GM10266 (cell line): ENCODE measurements at regions not wholly inside any gene's neighbourhood (a gene's known extent, or its start where the extent isn't known, plus 50 kb on each side); places are given as distances from the start of the nearest gene placed in this dataset.

Source experiments
- DNase-seq: peaks from one replicate; pipeline ENCODE4 v3.0.0; 2012; ENCODE audit errors: extremely low spot score
- TF ChIP-seq, protein P1 (sequence below): IDR thresholded peaks from 2 replicates; pipeline ENCODE4 v1.5.1; 2012; ENCODE audit warnings: mild to moderate bottlenecking, low read depth; ENCODE audit not compliant: control insufficient read depth, insufficient read depth; ENCODE audit errors: missing control alignments

DNA sequence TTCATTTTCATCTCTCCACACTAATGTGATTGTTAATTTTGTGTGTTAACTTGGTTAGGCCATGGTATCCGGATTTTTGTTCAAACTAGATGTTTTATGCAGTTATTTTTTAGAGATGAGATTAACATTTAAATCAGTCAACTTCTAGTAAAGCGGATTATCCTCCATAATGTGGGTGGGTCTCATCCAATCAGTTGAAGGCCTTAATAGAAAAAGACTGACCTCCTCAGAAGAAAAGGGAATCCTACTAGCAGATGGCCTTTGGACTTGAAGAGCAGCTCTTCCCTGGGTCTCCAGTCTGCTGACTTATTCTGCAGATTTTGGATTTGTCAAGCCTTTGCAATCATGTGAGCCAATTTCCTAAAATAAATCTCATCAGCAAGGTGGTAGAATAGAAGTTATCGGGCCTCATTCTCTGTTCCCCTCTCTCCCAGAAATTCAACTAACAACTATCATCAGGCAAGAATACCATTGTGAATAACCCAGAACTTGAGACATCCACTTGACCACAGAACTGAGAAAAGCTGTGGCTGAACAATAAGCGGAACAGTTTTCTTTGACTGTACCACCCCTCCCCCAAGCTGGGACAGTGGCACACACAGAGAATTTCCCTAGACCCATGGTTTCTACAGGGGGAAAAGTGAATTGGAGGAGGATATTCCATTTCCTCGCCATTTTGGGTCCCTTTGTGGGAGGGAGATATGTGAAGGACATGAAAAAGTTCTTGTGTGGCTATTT is 323.0 kb downstream of the UTRN start:
- TF ChIP-seq, protein P1, sequence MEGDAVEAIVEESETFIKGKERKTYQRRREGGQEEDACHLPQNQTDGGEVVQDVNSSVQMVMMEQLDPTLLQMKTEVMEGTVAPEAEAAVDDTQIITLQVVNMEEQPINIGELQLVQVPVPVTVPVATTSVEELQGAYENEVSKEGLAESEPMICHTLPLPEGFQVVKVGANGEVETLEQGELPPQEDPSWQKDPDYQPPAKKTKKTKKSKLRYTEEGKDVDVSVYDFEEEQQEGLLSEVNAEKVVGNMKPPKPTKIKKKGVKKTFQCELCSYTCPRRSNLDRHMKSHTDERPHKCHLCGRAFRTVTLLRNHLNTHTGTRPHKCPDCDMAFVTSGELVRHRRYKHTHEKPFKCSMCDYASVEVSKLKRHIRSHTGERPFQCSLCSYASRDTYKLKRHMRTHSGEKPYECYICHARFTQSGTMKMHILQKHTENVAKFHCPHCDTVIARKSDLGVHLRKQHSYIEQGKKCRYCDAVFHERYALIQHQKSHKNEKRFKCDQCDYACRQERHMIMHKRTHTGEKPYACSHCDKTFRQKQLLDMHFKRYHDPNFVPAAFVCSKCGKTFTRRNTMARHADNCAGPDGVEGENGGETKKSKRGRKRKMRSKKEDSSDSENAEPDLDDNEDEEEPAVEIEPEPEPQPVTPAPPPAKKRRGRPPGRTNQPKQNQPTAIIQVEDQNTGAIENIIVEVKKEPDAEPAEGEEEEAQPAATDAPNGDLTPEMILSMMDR, result no peak
- no peak for DNase-seq

DNA sequence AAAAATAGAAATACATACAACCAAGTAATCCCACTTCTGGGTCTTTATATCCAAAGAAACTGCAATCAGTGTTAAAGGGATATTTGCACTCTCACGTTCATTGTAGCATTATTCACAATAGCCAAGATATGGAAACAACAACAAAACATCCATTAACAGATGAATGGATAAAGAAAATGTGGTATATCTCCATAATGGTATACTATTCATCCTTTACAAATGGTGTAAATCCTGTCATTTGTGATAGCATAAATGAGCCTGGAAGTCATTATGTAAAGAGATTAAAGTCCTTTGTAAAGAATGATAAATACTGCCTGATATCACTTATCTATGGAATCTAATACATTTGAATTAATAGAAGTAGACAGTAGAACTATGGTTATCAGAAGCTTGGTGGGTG is 327.7 kb downstream of the UTRN start:
- DNase-seq, result no peak
- TF ChIP-seq, protein P1, result no peak

DNA sequence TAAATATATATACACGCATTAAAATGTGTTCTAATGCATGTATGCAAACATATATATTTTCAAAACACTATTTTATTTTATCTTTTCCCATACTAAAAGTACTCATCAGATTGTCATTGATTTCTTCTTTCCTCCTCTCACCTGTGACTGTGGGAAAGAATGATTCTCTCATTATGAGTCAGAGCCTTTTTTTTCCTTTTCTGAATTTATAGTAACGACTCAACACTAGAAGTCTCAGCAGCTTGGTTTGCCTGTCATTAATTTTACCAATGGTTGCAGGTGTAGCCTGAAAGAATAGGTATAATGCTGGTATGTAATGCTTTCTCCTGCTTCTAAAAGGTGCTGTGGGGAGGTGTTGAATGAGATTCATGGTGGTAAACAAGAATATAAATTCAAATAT is 328.7 kb downstream of the UTRN start:
- TF ChIP-seq, protein P1, result no peak
- no peak for DNase-seq

DNA sequence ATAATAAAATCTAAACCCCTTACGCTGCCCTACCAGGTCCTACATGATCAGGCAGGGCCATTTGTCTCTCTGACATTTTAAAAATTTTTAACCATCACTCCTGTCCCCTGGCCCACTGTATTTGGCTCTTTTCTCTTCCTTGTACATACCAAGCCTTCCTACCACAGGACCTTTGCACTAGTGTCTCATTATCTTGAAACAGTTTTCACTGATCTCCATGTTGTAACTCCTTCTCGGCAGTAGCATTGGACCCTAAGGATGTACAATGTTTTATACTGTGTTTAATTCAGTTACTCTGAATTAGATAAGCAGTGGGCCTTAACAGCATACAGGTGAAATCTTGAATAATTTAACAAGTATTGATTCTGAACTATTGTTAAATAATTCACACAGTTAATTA is 330.7 kb downstream of the UTRN start:
- TF ChIP-seq, protein P1, result no peak
- no peak for DNase-seq

DNA sequence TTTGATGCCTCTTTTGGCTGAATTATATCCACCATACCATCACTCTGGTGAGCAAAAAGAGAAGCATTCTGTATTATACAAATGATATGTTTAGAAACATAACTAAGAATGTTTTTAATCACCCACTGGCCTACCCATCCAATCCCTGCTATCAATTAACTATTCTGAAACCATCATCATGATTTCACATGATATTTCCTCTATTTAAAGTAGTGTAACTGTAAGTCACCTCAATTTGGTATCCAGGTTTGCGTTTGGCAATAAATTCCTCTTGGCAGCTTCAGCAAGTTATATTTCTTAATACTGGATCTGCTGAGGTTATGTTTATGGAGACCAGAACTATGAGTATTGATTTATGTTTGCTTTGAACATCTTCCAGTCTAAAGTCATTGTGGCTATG is 332.1 kb downstream of the UTRN start:
- no peak for DNase-seq
- TF ChIP-seq, protein P1, result no peak

DNA sequence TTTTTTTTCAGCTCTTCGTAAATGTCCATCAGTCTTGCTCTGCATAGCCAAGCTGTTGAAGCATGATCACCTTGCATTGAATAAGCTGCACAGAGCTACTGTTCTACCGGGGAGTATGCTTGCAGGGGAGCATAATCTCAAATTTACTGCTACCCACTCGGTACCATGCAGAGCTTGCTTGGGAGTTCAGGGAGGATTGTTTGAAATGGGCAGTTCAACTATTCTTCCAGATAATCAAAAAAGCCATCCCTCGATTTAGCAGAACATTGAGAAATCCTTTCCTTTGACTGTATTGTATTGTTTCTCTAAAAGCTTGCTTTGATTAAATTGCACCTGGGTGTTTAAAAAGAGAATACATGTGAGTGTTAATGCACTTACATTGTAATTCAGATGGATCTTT is 332.6 kb downstream of the UTRN start:
- DNase-seq, result no peak
- TF ChIP-seq, protein P1, result no peak

DNA sequence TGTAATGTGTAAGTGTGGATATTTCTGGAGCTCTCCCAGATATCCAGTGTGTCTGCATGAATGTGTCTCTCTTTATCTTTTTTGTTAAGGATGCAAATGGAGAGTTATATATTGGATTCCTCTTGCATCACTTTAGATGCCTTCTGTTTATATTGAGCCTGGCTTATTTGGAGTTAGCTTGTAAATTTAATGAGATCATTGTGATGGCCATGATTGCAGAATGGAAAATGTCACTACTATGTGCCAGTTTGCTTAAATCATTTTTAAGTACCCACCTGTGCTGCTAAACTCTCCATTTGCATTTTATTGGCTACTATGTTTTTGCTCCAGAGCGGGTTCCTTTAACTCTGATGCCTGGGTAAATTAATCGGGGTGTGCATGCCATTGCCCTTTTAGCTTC is 334.8 kb downstream of the UTRN start:
- TF ChIP-seq, protein P1, result no peak
- DNase-seq, result no peak
